HCT116 (cell line): ENCODE measurements at regions not wholly inside any gene's neighbourhood (a gene's known extent, or its start where the extent isn't known, plus 50 kb on each side); places are given as distances from the start of the nearest gene placed in this dataset.

ENCODE experiments used
- ATAC-seq: fragments of 200-7000 bp; cut with Tn5 transposase; 2 replicates; pipeline ENCODE4 v1.9.1; 2020; ENCODE audit warnings: mild to moderate bottlenecking, moderate library complexity
- BruUV-seq: library from RNA; stranded (reverse); fragments of 400-500 nt; replicated peaks from 2 replicates; lab custom pipeline; 2021; lab: Mats Ljungman, UMichigan
- CTCF ChIA-PET: fragments of 300-600 bp; sonication (Branson Sonifier 250); formaldehyde crosslinking; loops from one replicate; lab custom pipeline; 2021; ENCODE audit warnings: antibody characterized with exemption; lab: Charles Lee
- POLR2A ChIA-PET: fragments of 300-600, 350-600 bp; sonication (Branson Sonifier 250); formaldehyde crosslinking; loops from one replicate; lab custom pipeline; 2021; ENCODE audit warnings: antibody characterized with exemption; lab: Charles Lee
- RAD21 ChIA-PET, 2 experiments: fragments of 300-600 bp; sonication (Branson Sonifier 250); formaldehyde crosslinking; loops; one replicate each; lab custom pipeline; 2023; ENCODE audit warnings: low total read pairs in 2 of 2; ENCODE audit not compliant: uncharacterized antibody in 2 of 2, unreplicated experiment in 2 of 2, low non-redundant PET in 1 of 2; lab: Charles Lee
- DNase-seq: peaks from one replicate; pipeline ENCODE4 v3.0.0-alpha.2; 2010; ENCODE audit warnings: low read depth, low spot score
- H2AFZ ChIP-seq: fragments of 200-600 bp; shearing (Covaris generic), sonication (generic); 2 replicates; pipeline ENCODE4 v1.6.1; 2017; ENCODE audit warnings: low read depth, mixed run types, mixed read lengths, antibody characterized with exemption, low read length; ENCODE audit not compliant: poor library complexity, severe bottlenecking
- H3K27ac ChIP-seq: 2 replicates; pipeline ENCODE4 v1.5.1; 2012; ENCODE audit warnings: low read depth, low read length
- H3K27me3 ChIP-seq: fragments of 200-600 bp; sonication (generic); 2 replicates; pipeline ENCODE4 v1.6.1; 2016; ENCODE audit warnings: mixed run types, low read length, mixed read lengths; ENCODE audit not compliant: insufficient read depth
- H3K36me3 ChIP-seq, 2 experiments: fragments of 200-500 bp in 1 of 2; fragments of 200-600 bp in 1 of 2; sonication (Bioruptor generic) in 1 of 2; sonication (generic) in 1 of 2; 2 replicates each; pipeline versions ENCODE4 v1.5.1 to v1.6.1; 2014 to 2016; ENCODE audit warnings: low read length in 2 of 2, inconsistent platforms in 1 of 2, mixed read lengths in 1 of 2, mixed run types in 1 of 2; ENCODE audit not compliant: insufficient read depth in 2 of 2, control insufficient read depth in 1 of 2
- H3K4me1 ChIP-seq, 2 experiments: fragments of 200-600 bp in 1 of 2; sonication (generic) in 1 of 2; 2 replicates each; pipeline versions ENCODE4 v1.5.1 to v1.6.1; 2012 to 2017; ENCODE audit warnings: low read length in 2 of 2, inconsistent platforms in 1 of 2, mild to moderate bottlenecking in 1 of 2, mixed read lengths in 1 of 2, mixed run types in 1 of 2, moderate library complexity in 1 of 2; ENCODE audit not compliant: insufficient read depth in 2 of 2, control insufficient read depth in 1 of 2
- H3K4me2 ChIP-seq: fragments of 200-600 bp; sonication (generic); 2 replicates; pipeline ENCODE4 v1.6.1; 2017; ENCODE audit warnings: mixed run types, low read length, mixed read lengths
- H3K4me3 ChIP-seq, 2 experiments: fragments of 200-600 bp in 1 of 2; sonication (generic) in 1 of 2; replicated peaks in 1 of 2; 2 replicates each; pipeline ENCODE4 v1.5.1; 2011 to 2016; ENCODE audit warnings: low read length in 2 of 2, control low read depth in 1 of 2, low read depth in 1 of 2, mild to moderate bottlenecking in 1 of 2, mixed read lengths in 1 of 2, mixed run types in 1 of 2
- H3K79me2 ChIP-seq: fragments of 200-600 bp; sonication (generic); 2 replicates; pipeline ENCODE4 v1.6.1; 2017; ENCODE audit warnings: mild to moderate bottlenecking, mixed run types, low read length, moderate library complexity, mixed read lengths; ENCODE audit not compliant: insufficient read depth
- H3K9ac ChIP-seq: fragments of 200-600 bp; sonication (generic); 2 replicates; pipeline ENCODE4 v1.6.1; 2016; ENCODE audit warnings: low read length, mixed read lengths
- H3K9me2 ChIP-seq: fragments of 200-600 bp; sonication (generic), shearing (Covaris generic); 2 replicates; pipeline ENCODE4 v1.6.1; 2017; ENCODE audit warnings: mixed run types, mild to moderate bottlenecking, moderate library complexity; ENCODE audit not compliant: insufficient read depth
- H3K9me3 ChIP-seq, 2 experiments: fragments of 200-500 bp in 1 of 2; fragments of 200-600 bp in 1 of 2; sonication (Bioruptor generic) in 1 of 2; sonication (generic) in 1 of 2; 2 replicates each; pipeline ENCODE4 v1.6.1; 2014 to 2017; ENCODE audit warnings: low read length in 2 of 2, mixed read lengths in 2 of 2, inconsistent platforms in 1 of 2, low read depth in 1 of 2, mild to moderate bottlenecking in 1 of 2, mixed run types in 1 of 2, moderate library complexity in 1 of 2; ENCODE audit not compliant: control insufficient read depth in 1 of 2, insufficient read depth in 1 of 2
- H4K20me1 ChIP-seq: fragments of 200-600 bp; sonication (generic), shearing (Covaris generic); 2 replicates; pipeline ENCODE4 v1.6.1; 2017; ENCODE audit warnings: mixed run types, mild to moderate bottlenecking, moderate library complexity; ENCODE audit not compliant: insufficient read depth
- EGR1 ChIP-seq: IDR thresholded peaks from 2 replicates; pipeline ENCODE4 v1.6.1; 2012; ENCODE audit warnings: low read depth
- ELF1 ChIP-seq: IDR thresholded peaks from 2 replicates; pipeline ENCODE4 v1.6.1; 2012; ENCODE audit warnings: low read depth, borderline replicate concordance
- EZH2 ChIP-seq: fragments of 200-600 bp; sonication (generic); IDR thresholded peaks from 2 replicates; pipeline ENCODE4 v1.6.1; 2017; ENCODE audit warnings: antibody characterized with exemption, mixed run types
- EZH2phosphoT487 ChIP-seq: fragments of 200-600 bp; IDR thresholded peaks from 2 replicates; pipeline ENCODE4 v1.6.1; 2018; ENCODE audit warnings: antibody characterized with exemption, borderline replicate concordance
- JUND ChIP-seq: IDR thresholded peaks from 2 replicates; pipeline ENCODE4 v1.6.1; 2012
- POLR2A ChIP-seq: IDR thresholded peaks from 2 replicates; pipeline ENCODE4 v1.7.0; 2011; ENCODE audit warnings: borderline replicate concordance; ENCODE audit not compliant: insufficient read depth, insufficient read length; ENCODE audit errors: extremely low read depth
- RAD21 ChIP-seq: IDR thresholded peaks from 2 replicates; pipeline ENCODE4 v1.6.1; 2012; ENCODE audit warnings: low read depth, mild to moderate bottlenecking
- TCF7L2 ChIP-seq: IDR thresholded peaks from 2 replicates; pipeline ENCODE4 v1.7.0; 2011; ENCODE audit warnings: borderline replicate concordance, inconsistent platforms; ENCODE audit not compliant: insufficient read depth, insufficient read length; ENCODE audit errors: extremely low read depth
- YY1 ChIP-seq: IDR thresholded peaks from 2 replicates; pipeline ENCODE4 v1.6.1; 2011; ENCODE audit warnings: low read length, low read depth, moderate library complexity, mild to moderate bottlenecking; ENCODE audit not compliant: insufficient replicate concordance; ENCODE audit errors: extremely low read depth
- ZFX ChIP-seq: fragments of 450-650 bp; IDR thresholded peaks from 2 replicates; pipeline ENCODE4 v1.6.1; 2017
- ZNF274 ChIP-seq: fragments of 200-500 bp; sonication (Bioruptor generic); IDR thresholded peaks from 2 replicates; pipeline ENCODE4 v1.6.1; 2014; ENCODE audit warnings: mild to moderate bottlenecking, low read depth, low read length, inconsistent platforms
- intact Hi-C: fragments of 100-400 bp; cut with micrococcal nuclease; formaldehyde crosslinking; loops from 2 replicates; pipeline ENCODE4 v1.10.0; 2022
- TF ChIP-seq, protein P1 (sequence below): IDR thresholded peaks from 2 replicates; pipeline ENCODE4 v1.6.1; 2011; ENCODE audit warnings: mild to moderate bottlenecking, low read length, moderate library complexity; ENCODE audit not compliant: insufficient replicate concordance; ENCODE audit errors: extremely low read depth
- TF ChIP-seq, protein P2 (sequence below): IDR thresholded peaks from 2 replicates; pipeline ENCODE4 v1.6.1; 2012
- TF ChIP-seq, protein P3 (sequence below): IDR thresholded peaks from 2 replicates; pipeline ENCODE4 v1.6.1; 2012
- TF ChIP-seq, protein P4 (sequence below), 3 experiments: fragments of 200-600 bp in 1 of 3; sonication (generic) in 1 of 3; IDR thresholded peaks in 2 of 3; conservative IDR thresholded peaks in 1 of 3; 2 replicates each; pipeline ENCODE4 v1.5.1; 2012 to 2017; ENCODE audit warnings: low read depth in 2 of 3, low read length in 2 of 3, antibody characterized with exemption in 1 of 3, borderline replicate concordance in 1 of 3, control low read depth in 1 of 3, mild to moderate bottlenecking in 1 of 3, mixed read lengths in 1 of 3, mixed run types in 1 of 3, moderate library complexity in 1 of 3; ENCODE audit not compliant: insufficient read depth in 1 of 3

DNA sequence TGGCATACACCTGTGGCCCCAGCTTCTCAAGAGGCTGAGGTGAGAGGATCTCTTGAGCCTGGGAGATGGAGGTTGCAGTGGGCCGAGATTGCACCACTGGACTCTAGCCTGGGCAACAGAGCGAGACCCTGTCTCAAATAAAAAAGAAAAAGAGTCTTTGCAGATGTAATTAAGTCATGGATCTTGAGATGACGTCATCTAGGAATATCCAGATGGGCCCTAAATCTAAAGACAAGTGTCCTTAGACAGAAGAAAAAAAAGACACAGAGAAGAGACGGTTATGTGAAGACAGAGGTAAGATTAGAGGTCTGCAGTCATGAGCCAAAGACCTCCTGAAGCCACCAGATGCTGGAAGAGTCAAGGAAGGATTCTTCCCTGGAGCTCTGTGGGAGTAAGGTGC, 74.3 kb downstream of the RHOB start:
- DNase-seq (no peak), ATAC-seq (no peak)
- ChIA-PET RAD21 (no interaction called here), POLR2A (interaction anchor here (0.6 kb wide), 1 partner anchor 9 kb away, joined by 4 read pairs; no protein-coding TSS in a partner anchor), CTCF (no interaction called here)
- no peak overlapping the region for H3K4me3 ChIP-seq
- H3K27ac ChIP-seq = no peak overlapping the region
- BruUV-seq = no TSS peak
- intact Hi-C loops = no loop called here
- no peaks in the 10 kb centered on the region for H4K20me1 ChIP-seq
- no peaks in the 10 kb centered on the region for H3K79me2 ChIP-seq
- no peaks in the 10 kb centered on the region for H3K9me2 ChIP-seq
- H3K4me2 ChIP-seq = no peak overlapping the region
- no peaks in the 10 kb centered on the region for H3K9me3 ChIP-seq
- H2AFZ ChIP-seq = no peak overlapping the region
- TF ChIP-seq, protein P1, sequence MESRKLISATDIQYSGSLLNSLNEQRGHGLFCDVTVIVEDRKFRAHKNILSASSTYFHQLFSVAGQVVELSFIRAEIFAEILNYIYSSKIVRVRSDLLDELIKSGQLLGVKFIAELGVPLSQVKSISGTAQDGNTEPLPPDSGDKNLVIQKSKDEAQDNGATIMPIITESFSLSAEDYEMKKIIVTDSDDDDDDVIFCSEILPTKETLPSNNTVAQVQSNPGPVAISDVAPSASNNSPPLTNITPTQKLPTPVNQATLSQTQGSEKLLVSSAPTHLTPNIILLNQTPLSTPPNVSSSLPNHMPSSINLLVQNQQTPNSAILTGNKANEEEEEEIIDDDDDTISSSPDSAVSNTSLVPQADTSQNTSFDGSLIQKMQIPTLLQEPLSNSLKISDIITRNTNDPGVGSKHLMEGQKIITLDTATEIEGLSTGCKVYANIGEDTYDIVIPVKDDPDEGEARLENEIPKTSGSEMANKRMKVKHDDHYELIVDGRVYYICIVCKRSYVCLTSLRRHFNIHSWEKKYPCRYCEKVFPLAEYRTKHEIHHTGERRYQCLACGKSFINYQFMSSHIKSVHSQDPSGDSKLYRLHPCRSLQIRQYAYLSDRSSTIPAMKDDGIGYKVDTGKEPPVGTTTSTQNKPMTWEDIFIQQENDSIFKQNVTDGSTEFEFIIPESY = no peak
- TF ChIP-seq ELF1 = no peak
- TF ChIP-seq EZH2phosphoT487 = no peak
- TF ChIP-seq, protein P2, sequence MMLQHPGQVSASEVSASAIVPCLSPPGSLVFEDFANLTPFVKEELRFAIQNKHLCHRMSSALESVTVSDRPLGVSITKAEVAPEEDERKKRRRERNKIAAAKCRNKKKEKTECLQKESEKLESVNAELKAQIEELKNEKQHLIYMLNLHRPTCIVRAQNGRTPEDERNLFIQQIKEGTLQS = no peak
- no peak for TF ChIP-seq POLR2A
- TF ChIP-seq JUND = no peak
- TF ChIP-seq, protein P3, sequence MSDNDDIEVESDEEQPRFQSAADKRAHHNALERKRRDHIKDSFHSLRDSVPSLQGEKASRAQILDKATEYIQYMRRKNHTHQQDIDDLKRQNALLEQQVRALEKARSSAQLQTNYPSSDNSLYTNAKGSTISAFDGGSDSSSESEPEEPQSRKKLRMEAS = no peak
- TF ChIP-seq RAD21 = no peak
- TF ChIP-seq EZH2 = no peak
- TF ChIP-seq EGR1 = no peak
- TF ChIP-seq ZFX = no peak
- no peak for TF ChIP-seq TCF7L2
- TF ChIP-seq, protein P4, sequence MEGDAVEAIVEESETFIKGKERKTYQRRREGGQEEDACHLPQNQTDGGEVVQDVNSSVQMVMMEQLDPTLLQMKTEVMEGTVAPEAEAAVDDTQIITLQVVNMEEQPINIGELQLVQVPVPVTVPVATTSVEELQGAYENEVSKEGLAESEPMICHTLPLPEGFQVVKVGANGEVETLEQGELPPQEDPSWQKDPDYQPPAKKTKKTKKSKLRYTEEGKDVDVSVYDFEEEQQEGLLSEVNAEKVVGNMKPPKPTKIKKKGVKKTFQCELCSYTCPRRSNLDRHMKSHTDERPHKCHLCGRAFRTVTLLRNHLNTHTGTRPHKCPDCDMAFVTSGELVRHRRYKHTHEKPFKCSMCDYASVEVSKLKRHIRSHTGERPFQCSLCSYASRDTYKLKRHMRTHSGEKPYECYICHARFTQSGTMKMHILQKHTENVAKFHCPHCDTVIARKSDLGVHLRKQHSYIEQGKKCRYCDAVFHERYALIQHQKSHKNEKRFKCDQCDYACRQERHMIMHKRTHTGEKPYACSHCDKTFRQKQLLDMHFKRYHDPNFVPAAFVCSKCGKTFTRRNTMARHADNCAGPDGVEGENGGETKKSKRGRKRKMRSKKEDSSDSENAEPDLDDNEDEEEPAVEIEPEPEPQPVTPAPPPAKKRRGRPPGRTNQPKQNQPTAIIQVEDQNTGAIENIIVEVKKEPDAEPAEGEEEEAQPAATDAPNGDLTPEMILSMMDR (IDR thresholded peaks at IDR 0.05 in 2 of 3, conservative IDR thresholded peaks at IDR 0.05 in 1 of 3; ENCODE audit: borderline replicate concordance in 1 of 3, insufficient read depth in 1 of 3, low read depth in 2 of 3, low read length in 2 of 3) = no peak
- no peak for TF ChIP-seq ZNF274
- TF ChIP-seq YY1 = no peak
- peaks cover 5 to 27% of the 10 kb centered on the region in 2 experiments; a peak in 3 of 4 replicates for H3K4me1 ChIP-seq
- H3K36me3 ChIP-seq = no peaks in the 10 kb centered on the region
- no peaks in the 10 kb centered on the region for H3K27me3 ChIP-seq
- no peak overlapping the region for H3K9ac ChIP-seq
